ENCODE measurements at regions not wholly inside any gene's neighbourhood (a gene's known extent, or its start where the extent isn't known, plus 50 kb on each side); places are given as distances from the start of the nearest gene placed in this dataset.

DNA sequence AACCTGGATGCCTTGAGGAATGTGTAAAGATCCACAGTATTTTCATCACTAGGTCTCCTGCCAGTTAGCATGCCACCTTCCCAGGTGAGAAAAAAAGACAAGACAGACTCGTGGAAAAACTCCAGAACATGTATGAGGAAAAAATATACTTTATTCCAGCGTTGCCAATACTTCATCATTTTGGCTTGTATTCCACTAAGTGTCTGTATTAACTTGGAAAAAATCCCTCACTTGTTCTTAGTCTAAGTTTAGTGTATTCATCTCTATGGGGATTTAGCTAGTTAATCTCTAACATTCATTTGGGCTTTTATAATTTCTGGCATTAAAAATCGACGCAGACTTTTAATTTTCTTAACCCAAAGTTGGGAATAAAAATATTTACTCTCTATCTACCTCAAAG, 759.4 kb downstream of the SORCS1 start:
- DNase-seq: no peak
- Mint-ChIP-seq H3K9me3 (ENCODE audit: unreplicated experiment) (no peaks in the 10 kb centered on the region), H3K27me3 (ENCODE audit: insufficient read depth, unreplicated experiment) (no peaks in the 10 kb centered on the region), H3K4me1 (ENCODE audit: low read depth, unreplicated experiment) (no peaks in the 10 kb centered on the region), H3K4me3 (ENCODE audit: unreplicated experiment) (no peak overlapping the region), H3K27ac (ENCODE audit: unreplicated experiment) (no peak overlapping the region), H3K36me3 (ENCODE audit: insufficient read depth, unreplicated experiment) (no peaks in the 10 kb centered on the region)
- H3K4me1 ChIP-seq: no peaks in the 10 kb centered on the region
- no peaks in the 10 kb centered on the region for H3K27me3 ChIP-seq (replicated peaks; ENCODE audit: control insufficient read depth, insufficient read depth, low read length)
- ChIA-PET CTCF (no interaction called here), POLR2A (no interaction called here)
- intact Hi-C loops (cut with micrococcal nuclease; ENCODE audit: unreplicated experiment): no loop called here
- H3K4me3 ChIP-seq (ENCODE audit: low read depth, low read length): no peak overlapping the region
- TF ChIP-seq, protein P1, sequence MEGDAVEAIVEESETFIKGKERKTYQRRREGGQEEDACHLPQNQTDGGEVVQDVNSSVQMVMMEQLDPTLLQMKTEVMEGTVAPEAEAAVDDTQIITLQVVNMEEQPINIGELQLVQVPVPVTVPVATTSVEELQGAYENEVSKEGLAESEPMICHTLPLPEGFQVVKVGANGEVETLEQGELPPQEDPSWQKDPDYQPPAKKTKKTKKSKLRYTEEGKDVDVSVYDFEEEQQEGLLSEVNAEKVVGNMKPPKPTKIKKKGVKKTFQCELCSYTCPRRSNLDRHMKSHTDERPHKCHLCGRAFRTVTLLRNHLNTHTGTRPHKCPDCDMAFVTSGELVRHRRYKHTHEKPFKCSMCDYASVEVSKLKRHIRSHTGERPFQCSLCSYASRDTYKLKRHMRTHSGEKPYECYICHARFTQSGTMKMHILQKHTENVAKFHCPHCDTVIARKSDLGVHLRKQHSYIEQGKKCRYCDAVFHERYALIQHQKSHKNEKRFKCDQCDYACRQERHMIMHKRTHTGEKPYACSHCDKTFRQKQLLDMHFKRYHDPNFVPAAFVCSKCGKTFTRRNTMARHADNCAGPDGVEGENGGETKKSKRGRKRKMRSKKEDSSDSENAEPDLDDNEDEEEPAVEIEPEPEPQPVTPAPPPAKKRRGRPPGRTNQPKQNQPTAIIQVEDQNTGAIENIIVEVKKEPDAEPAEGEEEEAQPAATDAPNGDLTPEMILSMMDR (IDR thresholded peaks at IDR 0.05; ENCODE audit: insufficient read depth in 1 of 2, low read depth in 1 of 2, low read length in 1 of 2, severe bottlenecking in 1 of 2, unreplicated experiment in 1 of 2): no peak
- no peaks in the 10 kb centered on the region for H3K36me3 ChIP-seq (ENCODE audit: control insufficient read depth, insufficient read depth, low read length)
- H3K9me3 ChIP-seq: no peaks in the 10 kb centered on the region
- BruUV-seq (replicated peaks): no TSS peak

DNA sequence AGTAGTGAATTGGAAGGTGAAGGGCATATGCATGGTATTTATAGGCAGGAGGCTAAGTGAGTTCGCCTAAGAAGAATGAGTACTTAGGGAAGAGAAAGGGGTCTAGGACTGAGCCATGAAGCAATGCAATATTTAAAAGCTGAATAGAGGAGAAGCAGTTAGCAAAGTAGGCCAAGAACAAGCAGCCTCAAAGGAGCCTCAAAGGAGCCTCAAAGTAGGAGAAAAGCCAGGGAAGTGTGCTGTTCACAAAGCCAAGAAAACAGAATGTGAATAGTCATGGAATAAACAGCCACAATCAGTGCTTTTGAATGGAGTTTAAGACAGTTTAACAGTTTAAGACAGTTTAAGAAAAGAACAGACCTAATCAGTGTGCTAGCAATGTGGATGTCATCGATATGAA, 762.0 kb downstream of the SORCS1 start:
- Histone ChIP-seq H3K36me3 (ENCODE audit: control insufficient read depth, insufficient read depth, low read length) (no peaks in the 10 kb centered on the region), H3K27me3 (replicated peaks; ENCODE audit: control insufficient read depth, insufficient read depth, low read length) (no peaks in the 10 kb centered on the region), H3K4me1 (no peaks in the 10 kb centered on the region), H3K4me3 (ENCODE audit: low read depth, low read length) (no peak overlapping the region), H3K9me3 (no peaks in the 10 kb centered on the region)
- DNase-seq: no peak
- ChIA-PET CTCF (no interaction called here), POLR2A (no interaction called here)
- intact Hi-C loops (cut with micrococcal nuclease; ENCODE audit: unreplicated experiment): no loop called here
- Mint-ChIP-seq H3K27ac (ENCODE audit: unreplicated experiment) (no peak overlapping the region), H3K4me3 (ENCODE audit: unreplicated experiment) (no peak overlapping the region), H3K9me3 (ENCODE audit: unreplicated experiment) (no peaks in the 10 kb centered on the region), H3K27me3 (ENCODE audit: insufficient read depth, unreplicated experiment) (no peaks in the 10 kb centered on the region), H3K4me1 (ENCODE audit: low read depth, unreplicated experiment) (no peaks in the 10 kb centered on the region), H3K36me3 (ENCODE audit: insufficient read depth, unreplicated experiment) (no peaks in the 10 kb centered on the region)
- TF ChIP-seq, protein P1 (IDR thresholded peaks at IDR 0.05; ENCODE audit: insufficient read depth in 1 of 2, low read depth in 1 of 2, low read length in 1 of 2, severe bottlenecking in 1 of 2, unreplicated experiment in 1 of 2): no peak
- BruUV-seq (replicated peaks): no TSS peak

DNA sequence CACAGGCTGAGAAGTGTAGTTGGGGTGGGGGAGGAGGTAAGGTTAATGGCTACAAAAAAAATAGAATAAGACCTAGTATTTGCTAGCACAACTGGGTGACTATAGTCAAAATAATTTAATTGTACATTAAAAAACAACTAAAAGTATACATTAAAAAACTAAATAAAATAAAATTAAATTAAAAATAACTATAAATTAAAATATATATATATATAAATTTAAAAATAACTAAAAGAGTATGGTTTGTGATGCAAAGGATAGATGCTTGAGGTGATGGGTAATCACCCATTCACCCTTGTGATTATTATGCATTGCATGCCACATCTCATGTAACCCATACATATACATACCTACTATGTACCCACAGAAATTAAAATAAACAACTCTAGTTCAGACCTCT, 762.5 kb downstream of the SORCS1 start:
- Histone ChIP-seq H3K36me3 (ENCODE audit: control insufficient read depth, insufficient read depth, low read length) (no peaks in the 10 kb centered on the region), H3K4me3 (ENCODE audit: low read depth, low read length) (no peak overlapping the region), H3K9me3 (no peaks in the 10 kb centered on the region), H3K27me3 (replicated peaks; ENCODE audit: control insufficient read depth, insufficient read depth, low read length) (no peaks in the 10 kb centered on the region), H3K4me1 (no peaks in the 10 kb centered on the region)
- Mint-ChIP-seq H3K36me3 (ENCODE audit: insufficient read depth, unreplicated experiment) (no peaks in the 10 kb centered on the region), H3K27me3 (ENCODE audit: insufficient read depth, unreplicated experiment) (no peaks in the 10 kb centered on the region), H3K4me3 (ENCODE audit: unreplicated experiment) (no peak overlapping the region), H3K27ac (ENCODE audit: unreplicated experiment) (no peak overlapping the region), H3K4me1 (ENCODE audit: low read depth, unreplicated experiment) (no peaks in the 10 kb centered on the region), H3K9me3 (ENCODE audit: unreplicated experiment) (no peaks in the 10 kb centered on the region)
- no peak for DNase-seq
- CTCF ChIA-PET: no interaction called here
- intact Hi-C loops (cut with micrococcal nuclease; ENCODE audit: unreplicated experiment): no loop called here
- no TSS peak for BruUV-seq (replicated peaks)
- TF ChIP-seq, protein P1 (IDR thresholded peaks at IDR 0.05; ENCODE audit: insufficient read depth in 1 of 2, low read depth in 1 of 2, low read length in 1 of 2, severe bottlenecking in 1 of 2, unreplicated experiment in 1 of 2): no peak
- POLR2A ChIA-PET: no interaction called here

Measured in Caco-2 (cell line).